ENCODE measurements at regions not wholly inside any gene's neighbourhood (a gene's known extent, or its start where the extent isn't known, plus 50 kb on each side); places are given as distances from the start of the nearest gene placed in this dataset.

- TF ChIP-seq MEIS2 (IDR thresholded peaks at IDR 0.05; ENCODE audit: partially characterized antibody), result peak; percentile 87
- no peak for TF ChIP-seq KLF6 (CRISPR knock-in tag; IDR thresholded peaks at IDR 0.05; ENCODE audit: borderline replicate concordance)
- no peak for TF ChIP-seq SP2 (IDR thresholded peaks at IDR 0.05; ENCODE audit: extremely low read depth, low read depth, low read length, poor library complexity, severe bottlenecking)
- TF ChIP-seq NCOA2 (IDR thresholded peaks at IDR 0.05; ENCODE audit: partially characterized antibody in 2 of 2), result no peak
- no peak for TF ChIP-seq RCOR1 (IDR thresholded peaks at IDR 0.05; ENCODE audit: borderline replicate concordance in 1 of 2, low read depth in 2 of 2, low read length in 2 of 2)
- TF ChIP-seq USF2 (CRISPR knock-in tag; IDR thresholded peaks at IDR 0.05), result peak; percentile 50; the same call in 1 of the 2 replicates
- 0 out of 2 replicates have a peak, but pooled peaks have one; percentile 21 for TF ChIP-seq MYC (IDR thresholded peaks at IDR 0.05; ENCODE audit: low read depth, low read length)
- no peak for TF ChIP-seq MYC (CRISPR knock-in tag; IDR thresholded peaks at IDR 0.05; ENCODE audit: borderline replicate concordance, low read depth)
- TF ChIP-seq TFAM (CRISPR knock-in tag; conservative IDR thresholded peaks at IDR 0.05), result no peak
- peak; percentile 56 for TF ChIP-seq L3MBTL2 (IDR thresholded peaks at IDR 0.05)
- no peak for TF ChIP-seq MEF2D (tag; conservative IDR thresholded peaks at IDR 0.05; ENCODE audit: low read depth)
- TF ChIP-seq POLR3G (IDR thresholded peaks at IDR 0.05; ENCODE audit: extremely low read depth, insufficient read length, insufficient replicate concordance), result no peak
- TF ChIP-seq FOXP1 (CRISPR knock-in tag; IDR thresholded peaks at IDR 0.05), result no peak
- TF ChIP-seq HMBOX1 (IDR thresholded peaks at IDR 0.05), result no peak
- no peak for TF ChIP-seq CEBPZ (IDR thresholded peaks at IDR 0.05; ENCODE audit: borderline replicate concordance, low read depth, low read length)
- TF ChIP-seq ZEB2 (IDR thresholded peaks at IDR 0.05), result no peak
- TF ChIP-seq PHF8 (IDR thresholded peaks at IDR 0.05; ENCODE audit: borderline replicate concordance, low read length), result no peak
- no peak for TF ChIP-seq PHF21A (IDR thresholded peaks at IDR 0.05; ENCODE audit: borderline replicate concordance, low read depth)
- TF ChIP-seq GABPA (tag; conservative IDR thresholded peaks at IDR 0.05; ENCODE audit: low read depth), result 0 out of 2 replicates have a peak, but pooled peaks have one; percentile 19
- TF ChIP-seq PBX2 (CRISPR knock-in tag; IDR thresholded peaks at IDR 0.05; ENCODE audit: low read depth), result peak; percentile 15; the same call in 1 of the 2 replicates
- peak; percentile 88 for TF ChIP-seq PBX2 (tag; conservative IDR thresholded peaks at IDR 0.05; ENCODE audit: low read depth)
Measured at GRCh38 chr17:14557480-14557879, 256.6 kb downstream of the HS3ST3B1 start (continued).
